NCI-H2196 (cell line): ENCODE measurements at regions not wholly inside any gene's neighbourhood (a gene's known extent, or its start where the extent isn't known, plus 50 kb on each side); places are given as distances from the start of the nearest gene placed in this dataset.

Source experiments
- DNase-seq: peaks from one replicate; lab custom pipeline; 2025; ENCODE audit not compliant: unreplicated experiment; lab: John Stamatoyannopoulos, UW

DNA sequence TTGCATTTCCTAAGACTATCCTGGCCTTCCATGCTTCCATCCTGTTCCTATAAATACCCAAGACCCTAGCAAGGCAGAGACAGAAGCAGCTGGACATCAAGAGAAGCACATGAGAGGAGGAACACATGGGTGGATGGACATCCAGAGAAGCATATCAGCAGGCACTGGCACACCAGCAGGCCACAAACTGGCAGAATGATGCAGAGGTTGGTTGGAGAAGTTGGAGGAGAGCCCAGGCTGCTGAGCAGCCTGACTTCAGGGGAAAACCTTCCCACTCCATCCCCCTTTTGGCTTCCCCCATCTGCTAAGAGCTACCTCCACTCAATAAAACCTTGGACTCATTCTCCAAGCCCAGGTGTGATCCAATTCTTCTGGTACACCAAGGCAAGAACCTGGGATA is 332.5 kb downstream of the FRK start:
- DNase-seq: no peak

- no peak for DNase-seq
Observed at GRCh38 chr6:115721564-115721963, 339.1 kb downstream of the FRK start.

- no peak for DNase-seq
Observed at GRCh38 chr6:115720900-115721299, 339.8 kb downstream of the FRK start.

- DNase-seq: no peak
Observed at GRCh38 chr6:115717472-115717871, 343.2 kb downstream of the FRK start.

- no peak for DNase-seq
Observed at GRCh38 chr6:115717062-115717461, 343.6 kb downstream of the FRK start.

GRCh38 chr6:115712291-115712961 is 348.3 kb downstream of the FRK start:
- no peak for DNase-seq

DNA sequence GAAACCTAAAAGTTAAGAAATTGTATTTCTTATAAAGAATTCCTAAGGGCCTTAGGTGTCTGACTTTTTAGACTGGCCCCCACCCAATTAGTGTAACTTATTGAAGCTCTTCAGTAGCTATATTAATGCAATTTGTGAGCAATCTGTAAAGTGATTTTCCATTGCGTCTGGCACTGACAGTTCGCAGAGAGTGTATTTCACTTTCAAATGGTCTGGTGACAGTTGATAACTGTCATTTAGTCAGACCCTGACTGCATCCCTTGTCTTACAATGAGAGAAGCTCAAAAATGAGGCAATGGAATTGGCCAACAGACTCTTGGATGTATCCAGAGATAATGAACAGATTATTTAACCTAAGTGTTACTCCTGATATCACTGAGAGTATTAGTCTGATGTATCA is 351.8 kb downstream of the FRK start:
- DNase-seq: no peak

- DNase-seq: no peak
Observed at GRCh38 chr6:115706981-115707380, 353.7 kb downstream of the FRK start.

DNA sequence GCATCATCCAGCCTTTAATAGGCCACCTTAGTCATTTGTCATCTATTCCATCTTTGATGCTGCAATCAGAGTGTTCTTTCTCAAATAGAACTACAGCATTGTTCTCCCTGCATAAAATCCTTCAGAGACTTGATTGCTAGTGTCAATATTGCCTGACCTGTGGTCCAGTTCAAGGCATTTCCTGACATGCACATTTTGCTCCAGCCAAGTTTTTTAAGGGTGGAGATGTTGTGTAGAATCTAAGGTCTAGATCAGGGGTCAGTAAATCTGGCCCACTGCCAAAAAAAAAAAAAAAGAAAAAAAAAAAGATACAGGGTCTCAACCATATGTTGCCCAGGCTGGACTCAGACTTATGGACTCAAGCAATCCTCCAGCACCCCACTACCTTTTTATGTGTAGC is 354.4 kb downstream of the FRK start:
- DNase-seq: no peak

DNA sequence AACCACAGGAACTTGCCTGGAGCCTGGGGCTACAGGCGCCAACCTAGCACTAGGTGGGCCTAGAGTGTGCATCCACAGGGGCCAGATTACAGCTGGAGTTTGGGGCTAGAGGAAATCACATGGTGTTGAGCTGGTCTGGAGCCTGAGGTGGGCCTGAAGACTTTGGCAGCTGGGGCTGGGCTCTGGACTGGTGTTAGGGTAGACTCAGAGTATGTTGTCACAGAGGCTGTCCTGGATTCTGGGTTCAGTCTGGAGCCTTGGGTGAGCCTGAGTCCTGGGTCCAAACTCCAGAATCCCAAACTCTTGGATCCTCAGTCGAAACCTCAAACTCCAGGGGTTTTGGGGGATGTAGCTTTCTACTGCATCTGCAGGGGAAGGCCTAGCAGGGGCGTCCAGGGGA is 356.7 kb downstream of the FRK start:
- DNase-seq: no peak

DNA sequence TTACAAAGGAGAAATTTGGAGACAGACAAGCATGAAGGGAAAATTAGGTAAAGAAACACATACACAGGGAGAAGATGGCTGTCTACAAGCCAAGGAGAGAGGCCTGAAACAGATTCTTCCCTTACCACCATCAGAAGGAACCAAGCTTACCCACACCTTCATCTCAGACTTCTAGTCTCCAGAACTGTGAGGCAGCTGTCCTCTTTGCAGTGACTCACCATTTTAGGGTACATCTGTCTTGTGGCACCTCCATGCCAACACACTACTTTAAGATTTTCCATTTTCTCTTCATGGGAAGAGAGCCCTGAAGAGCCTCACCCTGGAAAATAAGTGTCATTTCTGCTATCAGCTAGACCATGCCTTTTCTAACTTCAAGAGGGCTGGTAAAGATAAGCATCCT is 369.3 kb downstream of the FRK start:
- no peak for DNase-seq

DNA sequence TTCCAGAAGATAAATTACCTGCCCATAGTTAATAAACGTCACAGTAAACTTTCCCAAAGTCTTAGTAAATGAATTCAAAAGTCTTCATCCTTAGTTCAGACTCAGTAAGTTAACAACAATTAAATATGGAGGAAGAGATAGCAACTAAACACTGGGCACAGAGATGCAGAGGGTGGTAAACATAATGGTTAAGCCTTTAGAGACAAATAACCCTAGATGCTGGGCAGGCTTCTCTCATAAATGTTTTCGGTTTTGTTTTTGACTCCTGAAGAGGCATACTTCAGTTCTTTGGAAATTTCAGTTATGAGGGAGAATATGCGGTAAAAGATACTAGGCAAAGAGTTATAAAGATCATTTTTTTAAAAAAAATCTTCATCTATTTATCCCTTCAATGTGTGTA is 369.8 kb downstream of the FRK start:
- no peak for DNase-seq

DNA sequence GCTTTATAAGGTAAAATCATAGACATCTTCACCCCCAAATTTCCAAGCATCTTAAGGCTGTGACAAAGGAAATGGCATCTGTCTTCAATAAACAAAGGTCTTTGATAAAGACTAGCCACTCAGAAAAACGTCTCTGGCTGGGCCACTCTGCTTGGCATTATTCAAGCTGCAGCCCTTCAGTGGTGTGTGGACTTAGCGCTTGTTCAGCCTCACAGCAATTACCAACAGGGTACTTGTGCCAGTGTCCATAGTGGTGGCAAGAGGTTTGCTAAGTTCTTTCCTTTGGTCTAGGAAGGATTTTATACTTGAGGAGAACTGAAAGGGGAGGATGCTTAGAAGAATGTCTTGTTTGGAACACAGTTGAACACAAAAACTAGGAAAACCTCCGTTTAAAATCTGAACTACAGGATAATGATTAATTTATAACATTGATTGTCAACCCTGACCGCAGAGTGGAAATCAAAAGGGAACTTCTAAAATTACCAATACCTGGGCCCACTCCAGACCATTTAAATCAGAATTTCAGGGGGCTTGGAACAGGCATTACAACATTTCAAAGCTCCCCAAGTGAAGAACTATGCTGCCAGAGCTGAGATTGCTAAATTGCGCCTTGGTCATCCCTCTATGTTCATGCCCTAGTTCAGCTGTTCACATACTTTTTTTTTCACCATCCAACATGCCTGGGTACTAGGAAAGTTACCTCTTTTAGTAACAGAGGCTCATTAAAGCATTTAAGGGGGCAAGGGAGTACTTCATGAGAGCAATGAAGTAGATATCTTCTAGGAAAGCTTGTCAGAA is 378.5 kb downstream of the FRK start:
- DNase-seq: no peak

GRCh38 chr6:115680621-115681020 is 380.1 kb downstream of the FRK start:
- no peak for DNase-seq

GRCh38 chr6:115677198-115677597 is 383.5 kb downstream of the FRK start:
- no peak for DNase-seq

- DNase-seq: no peak
Observed at GRCh38 chr6:115675443-115675842, 385.2 kb downstream of the FRK start.

DNA sequence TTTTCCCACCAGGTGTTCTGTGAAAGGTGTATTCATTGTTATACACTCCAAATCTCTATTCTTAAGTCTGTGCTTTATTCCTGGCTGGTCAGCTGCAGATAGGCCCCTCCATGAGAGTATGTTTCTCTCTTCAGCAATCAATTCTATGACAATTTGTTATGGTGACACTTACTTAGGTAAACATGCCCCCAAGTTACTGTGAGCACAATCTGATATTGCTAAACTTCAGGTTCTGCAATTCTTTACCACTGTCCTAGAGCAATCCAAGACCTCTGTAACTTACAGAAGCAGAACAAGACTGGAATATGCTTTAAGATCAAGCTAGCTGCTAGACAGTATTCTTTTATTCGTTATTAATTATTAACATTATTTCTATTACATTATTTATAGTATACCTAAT is 391.9 kb downstream of the FRK start:
- no peak for DNase-seq

- no peak for DNase-seq
Observed at GRCh38 chr6:115668211-115668610, 392.5 kb downstream of the FRK start.

DNA sequence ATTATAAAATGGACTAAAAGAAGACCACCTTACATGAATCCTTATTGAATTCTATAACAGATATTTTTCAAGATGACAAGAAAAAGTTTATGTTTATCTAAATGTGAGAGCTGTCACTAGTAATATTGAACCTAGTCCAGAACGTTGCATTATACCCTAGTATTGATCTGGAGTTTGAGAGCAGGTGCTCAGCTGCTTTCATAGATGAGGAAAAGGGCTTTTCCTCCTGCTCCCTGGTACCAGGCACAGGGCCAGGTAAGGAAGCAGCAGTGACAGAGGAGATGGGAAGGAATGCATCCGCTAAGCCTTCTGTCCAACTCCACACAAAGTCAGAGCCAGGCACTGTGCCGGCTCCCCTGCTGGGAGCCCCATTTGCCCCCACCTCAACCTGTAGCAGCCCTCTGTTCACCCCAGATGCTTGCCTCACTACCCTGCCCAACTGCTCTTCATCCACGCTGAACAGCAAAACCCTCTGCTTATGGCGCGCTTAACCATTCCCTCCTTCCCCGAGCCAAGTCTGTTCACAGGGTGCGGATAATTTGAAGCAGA is 393.1 kb downstream of the FRK start:
- no peak for DNase-seq

DNA sequence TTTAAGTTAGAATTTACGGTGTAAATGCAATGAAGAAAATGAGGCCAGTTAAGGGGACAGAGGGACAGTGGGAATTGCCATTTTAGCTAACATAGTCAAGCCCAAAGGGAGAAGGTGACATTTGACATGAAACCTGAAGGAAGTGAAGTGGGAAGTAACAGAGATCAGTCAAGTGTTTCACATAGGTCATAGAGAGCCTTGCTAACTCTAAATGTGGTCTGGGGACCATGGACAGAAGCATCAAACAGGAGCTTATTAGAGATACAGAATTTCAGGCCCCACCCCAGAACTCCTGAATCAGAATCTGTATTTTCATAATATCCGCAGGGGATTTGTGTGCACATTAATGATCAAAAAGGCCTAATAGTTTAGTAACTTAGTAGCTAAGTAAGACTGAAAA is 393.7 kb downstream of the FRK start:
- no peak for DNase-seq

- no peak for DNase-seq
Observed at GRCh38 chr6:115665310-115665709, 395.4 kb downstream of the FRK start.

DNA sequence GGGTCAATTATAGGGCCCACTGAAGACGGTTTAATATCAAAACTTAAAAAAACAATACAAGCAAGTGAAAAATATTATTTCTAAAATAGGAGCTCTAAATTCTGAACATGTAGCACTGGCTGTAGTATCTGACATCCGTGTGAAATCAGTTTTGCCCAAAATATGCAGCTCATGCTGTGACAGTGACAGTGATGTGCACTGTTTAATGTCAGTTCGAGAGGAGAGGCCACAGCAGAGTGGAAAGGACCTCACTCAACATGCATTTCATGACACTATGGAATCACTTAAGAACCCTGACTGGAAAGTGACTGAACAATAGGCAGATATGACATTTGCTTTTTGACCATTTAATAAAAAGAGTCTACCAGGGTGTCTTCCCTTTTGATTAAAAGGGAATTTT is 397.0 kb downstream of the FRK start:
- DNase-seq: no peak
